ENCODE measurements at regions not wholly inside any gene's neighbourhood (a gene's known extent, or its start where the extent isn't known, plus 50 kb on each side); places are given as distances from the start of the nearest gene placed in this dataset.
"Not testable (repeated sequence)": the region's sequence is repeated elsewhere in the genome, so short reads cannot be mapped to it uniquely, and the experiment has no call there.

DNA sequence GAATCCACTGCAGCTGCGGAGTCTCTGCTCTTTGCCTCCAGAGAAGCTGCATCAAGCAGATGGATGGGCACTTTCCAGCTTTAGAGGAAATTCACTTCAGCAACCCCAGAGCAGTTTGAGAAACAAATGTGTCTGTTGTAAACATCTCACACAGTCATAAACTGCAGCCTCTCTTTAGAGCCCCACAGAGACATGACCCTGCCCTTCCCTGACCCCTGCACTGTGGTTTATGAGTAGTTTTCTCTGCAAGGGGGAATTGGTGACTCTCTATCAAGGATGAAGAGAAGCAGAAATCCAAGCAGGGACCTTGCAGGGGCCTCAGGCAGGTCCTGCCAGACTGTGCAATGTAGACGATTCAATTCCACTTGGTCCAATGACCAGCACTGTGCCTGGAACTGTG lies 160.2 kb downstream of the SH2D4B start:
- no peak for DNase-seq (ENCODE audit: low read depth)

DNA sequence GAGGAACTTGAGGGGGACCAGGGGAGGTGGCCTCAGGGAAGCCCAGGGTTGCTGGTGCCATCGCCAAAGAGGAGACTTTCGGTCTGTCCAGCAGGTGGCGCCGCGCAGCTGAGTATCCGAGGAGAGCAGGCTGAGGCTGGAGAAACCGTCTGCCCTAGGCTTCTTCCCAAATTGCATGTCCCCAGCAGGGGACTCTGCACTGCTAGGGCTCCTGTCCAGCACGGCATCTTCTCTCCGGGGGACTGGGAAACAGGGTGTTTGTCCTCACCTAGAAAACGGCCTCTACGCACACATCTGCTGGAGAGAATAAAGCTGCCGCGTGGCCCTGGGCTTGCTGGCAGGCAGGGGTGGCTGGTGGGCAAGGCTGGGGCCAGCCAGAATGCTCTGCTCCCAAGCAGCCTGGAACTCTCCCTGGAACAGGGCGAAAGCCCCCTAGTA lies 161.9 kb downstream of the SH2D4B start:
- DNase-seq (ENCODE audit: low read depth): peak; percentile 70

- no peak for DNase-seq (ENCODE audit: low read depth)
Measured at GRCh38 chr10:80700252-80700651, 162.6 kb downstream of the SH2D4B start.

DNA sequence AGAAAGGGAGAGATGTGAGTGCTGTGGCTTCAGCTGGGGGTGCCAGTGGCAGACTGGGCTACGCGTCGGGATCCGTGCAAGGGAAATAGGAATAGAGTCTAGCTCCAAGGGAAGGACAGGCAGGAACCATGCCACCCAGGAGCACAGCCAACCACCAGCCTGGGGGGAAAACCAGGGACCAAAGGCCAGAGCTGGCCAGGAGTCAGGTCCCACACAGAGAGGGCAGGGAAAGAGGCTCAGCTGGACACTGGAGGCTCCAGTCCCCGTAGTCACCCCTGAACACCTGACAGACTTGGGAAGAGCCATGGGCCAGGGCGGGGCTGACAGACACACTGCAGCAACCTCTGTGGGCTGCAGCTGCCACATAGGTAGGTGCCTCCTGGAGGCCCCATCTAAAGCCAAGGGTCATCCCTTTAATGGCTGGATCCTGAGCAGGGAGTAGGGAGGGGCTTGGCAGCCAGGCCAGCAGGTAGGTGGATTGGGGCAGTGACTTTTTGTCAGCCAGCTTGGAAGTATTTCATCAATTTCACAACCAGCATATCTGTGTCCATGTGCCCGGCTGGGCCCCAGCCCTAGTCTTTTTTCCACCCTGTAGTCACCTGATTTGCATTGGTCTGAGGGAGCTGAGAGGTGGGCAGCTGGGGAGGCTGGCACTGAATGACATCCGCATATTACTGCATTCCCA lies 163.2 kb downstream of the SH2D4B start:
- no peak for DNase-seq (ENCODE audit: low read depth)

GRCh38 chr10:80701706-80702105 lies 164.0 kb downstream of the SH2D4B start:
- DNase-seq (ENCODE audit: low read depth): no peak

GRCh38 chr10:80702143-80702542 lies 164.4 kb downstream of the SH2D4B start:
- DNase-seq (ENCODE audit: low read depth): no peak

GRCh38 chr10:80705899-80706298 lies 168.2 kb downstream of the SH2D4B start:
- DNase-seq (ENCODE audit: low read depth): no peak

- DNase-seq (ENCODE audit: low read depth): no peak
Measured at GRCh38 chr10:80708185-80708584, 170.5 kb downstream of the SH2D4B start.

DNA sequence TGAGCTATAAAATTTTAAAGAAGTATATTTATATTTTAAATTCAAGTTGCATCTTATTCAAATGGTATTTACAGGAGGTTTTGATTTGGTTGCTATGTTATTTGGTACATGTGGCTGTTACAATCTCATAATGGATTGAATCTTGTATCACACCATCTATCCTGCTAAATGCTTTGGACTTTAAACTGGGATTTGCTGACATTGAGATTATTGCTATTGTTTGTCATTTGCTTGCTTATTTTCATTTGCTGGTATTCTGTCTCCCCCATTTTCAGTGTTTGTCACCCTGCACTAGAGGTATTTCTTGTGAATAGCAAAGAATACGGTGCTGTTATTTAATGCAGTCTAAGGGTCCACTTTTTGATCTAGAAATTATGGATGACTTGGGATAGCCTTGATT lies 171.1 kb downstream of the SH2D4B start:
- DNase-seq (ENCODE audit: low read depth): no peak

DNA sequence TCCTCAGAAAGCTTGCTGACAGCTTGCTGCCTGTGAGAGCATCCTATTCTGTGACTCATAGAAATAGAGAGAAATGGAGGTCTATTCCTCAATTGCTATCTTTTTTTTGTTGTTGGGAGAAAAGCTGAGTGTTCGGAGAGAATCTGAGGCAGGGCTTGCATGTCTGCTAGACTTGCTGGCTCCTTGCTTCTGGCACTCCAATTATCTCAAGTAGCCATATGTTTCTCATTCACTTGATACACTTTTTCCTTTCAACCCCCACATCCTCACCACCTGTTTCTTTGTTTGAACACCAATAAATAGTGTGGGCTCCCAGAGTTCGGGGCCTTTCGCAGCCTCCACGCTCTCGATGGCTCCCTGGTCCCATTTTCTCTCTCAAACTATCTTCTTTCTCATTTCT lies 172.2 kb downstream of the SH2D4B start:
- DNase-seq (ENCODE audit: low read depth): no peak

GRCh38 chr10:80713398-80713928 lies 175.8 kb downstream of the SH2D4B start:
- no peak for DNase-seq (ENCODE audit: low read depth)

DNA sequence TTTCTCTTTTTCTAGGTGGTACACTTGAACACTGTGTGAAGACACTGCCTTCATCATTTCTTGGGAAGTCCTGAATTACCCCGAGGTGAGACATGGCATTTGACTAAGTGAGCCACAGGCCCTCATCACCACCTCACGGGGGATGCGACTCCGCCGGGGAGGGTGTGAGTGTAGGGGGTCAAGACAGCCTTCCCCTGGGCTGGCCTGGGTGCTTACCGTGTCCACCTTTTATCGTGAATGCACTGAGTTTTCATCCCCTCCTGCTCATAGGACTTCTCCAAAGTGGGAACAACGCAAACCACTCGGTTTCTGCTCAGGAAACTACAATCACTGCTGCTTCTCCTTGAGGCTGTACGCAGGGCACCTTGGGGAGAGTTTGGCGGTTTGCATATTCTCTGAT lies 176.9 kb downstream of the SH2D4B start:
- no peak for DNase-seq (ENCODE audit: low read depth)

- DNase-seq (ENCODE audit: low read depth): peak; percentile 17
Measured at GRCh38 chr10:80718024-80718423, 180.3 kb downstream of the SH2D4B start.

DNA sequence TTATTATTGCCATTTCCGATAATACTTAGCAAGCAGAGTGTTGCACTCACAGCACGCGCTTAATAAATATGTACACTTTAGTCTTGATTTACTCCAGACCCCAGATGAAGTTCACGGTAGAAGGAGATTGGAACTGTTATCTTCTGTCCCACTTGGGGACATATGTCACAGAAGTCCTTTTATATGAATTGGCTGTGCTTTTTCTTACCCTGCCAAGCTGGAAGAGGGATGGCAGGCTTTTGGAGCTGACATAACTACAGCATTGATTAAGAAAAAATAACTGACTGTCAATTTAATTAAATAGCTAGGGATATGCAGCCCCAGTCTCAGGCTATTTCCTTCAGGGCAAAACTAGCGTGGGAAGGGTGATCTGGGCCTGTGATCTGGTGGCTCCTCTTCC lies 182.2 kb downstream of the SH2D4B start:
- no peak for DNase-seq (ENCODE audit: low read depth)

- no peak for DNase-seq (ENCODE audit: low read depth)
Measured at GRCh38 chr10:80720549-80720948, 182.8 kb downstream of the SH2D4B start.

DNA sequence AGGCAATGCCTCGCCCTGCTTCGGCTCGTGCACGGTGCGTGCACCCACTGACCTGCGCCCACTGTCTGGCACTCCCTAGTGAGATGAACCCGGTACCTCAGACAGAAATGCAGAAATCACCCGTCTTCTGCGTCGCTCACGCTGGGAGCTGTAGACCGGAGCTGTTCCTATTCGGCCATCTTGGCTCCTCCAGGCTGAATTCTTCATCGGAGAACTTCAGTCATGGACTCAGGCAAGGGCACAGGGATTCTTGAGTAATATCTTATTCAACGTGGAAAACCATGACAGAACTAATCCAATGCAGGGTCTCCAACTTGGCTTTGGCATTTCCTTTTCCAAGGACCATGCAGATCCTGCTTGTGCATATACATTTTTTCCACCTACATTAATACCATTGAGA lies 190.7 kb downstream of the SH2D4B start:
- DNase-seq (ENCODE audit: low read depth): not testable (repeated sequence)

GRCh38 chr10:80729896-80730295 lies 192.2 kb downstream of the SH2D4B start:
- no peak for DNase-seq (ENCODE audit: low read depth)

- no peak for DNase-seq (ENCODE audit: low read depth)
Measured at GRCh38 chr10:80730522-80730921, 192.8 kb downstream of the SH2D4B start.

GRCh38 chr10:80734589-80734988 lies 196.9 kb downstream of the SH2D4B start:
- no peak for DNase-seq (ENCODE audit: low read depth)

GRCh38 chr10:80737209-80737608 lies 199.5 kb downstream of the SH2D4B start:
- DNase-seq (ENCODE audit: low read depth): no peak

- DNase-seq (ENCODE audit: low read depth): peak; percentile 10
Measured at GRCh38 chr10:80739328-80739727, 201.6 kb downstream of the SH2D4B start.

DNA sequence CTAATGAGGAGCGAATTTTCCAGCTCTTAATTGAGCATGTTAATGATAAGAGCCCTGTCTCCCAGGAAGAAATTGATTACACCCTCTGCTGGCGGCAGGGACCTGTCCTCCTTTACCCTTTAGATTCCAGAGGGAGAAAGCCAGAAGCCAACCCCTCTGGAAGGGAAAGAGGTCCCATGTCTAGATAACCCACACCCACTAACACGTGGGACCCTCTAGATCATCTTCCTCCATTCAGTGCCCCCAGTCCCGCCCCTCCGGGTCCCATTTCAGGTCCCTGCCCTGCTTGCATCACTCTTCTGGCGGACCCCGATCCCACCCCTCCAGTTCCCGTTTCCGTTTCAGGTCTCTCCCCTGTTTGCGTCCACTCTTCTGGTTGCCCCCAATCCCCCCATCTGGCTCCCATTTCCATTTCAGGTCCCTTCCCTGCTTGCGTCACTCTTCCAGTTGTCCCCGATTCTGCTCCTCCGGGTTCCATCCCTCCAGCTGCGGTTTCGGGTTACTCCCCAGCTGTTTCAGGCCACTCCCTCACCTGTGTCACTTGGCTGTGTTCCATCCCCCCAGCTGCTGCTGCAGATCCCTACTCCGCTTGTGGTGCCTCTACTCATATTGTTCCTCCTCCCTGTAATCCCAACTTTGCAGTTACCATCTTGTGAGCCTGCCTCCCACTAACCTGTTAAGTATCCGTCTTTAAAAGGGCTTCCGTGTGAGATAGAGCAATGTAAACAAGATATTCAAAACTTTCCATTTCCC lies 202.4 kb downstream of the SH2D4B start:
- peak; percentile 4 for DNase-seq (ENCODE audit: low read depth)

DNA sequence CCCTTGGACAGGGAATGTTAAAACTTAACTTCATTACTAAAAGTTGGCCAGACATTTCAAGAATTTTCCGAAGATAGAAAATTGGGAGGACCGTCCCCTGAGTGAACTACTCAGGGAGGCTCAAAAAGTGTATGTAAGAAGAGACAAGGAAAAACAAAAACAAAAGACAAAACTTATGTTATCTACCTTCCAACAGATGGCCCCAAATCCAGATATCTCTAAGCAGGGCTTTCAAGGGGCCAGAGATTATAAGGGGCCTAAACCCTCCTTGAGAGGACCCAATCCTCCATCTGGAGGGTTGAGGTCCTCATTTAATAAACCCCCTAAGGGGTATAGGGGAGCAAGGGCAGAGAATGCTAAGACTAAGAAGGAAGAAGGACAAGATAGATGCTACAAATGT lies 203.6 kb downstream of the SH2D4B start:
- DNase-seq (ENCODE audit: low read depth): no peak

Measured in Daoy (cell line).